KMS-11 (cell line): ENCODE measurements at regions not wholly inside any gene's neighbourhood (a gene's known extent, or its start where the extent isn't known, plus 50 kb on each side); places are given as distances from the start of the nearest gene placed in this dataset.

Experiments
- H2AFZ ChIP-seq: fragments of 200-600 bp; sonication (generic); 2 replicates; pipeline ENCODE4 v1.6.1; 2016; ENCODE audit warnings: antibody characterized with exemption, mixed run types, low read depth
- H3K27ac ChIP-seq: fragments of 200-600 bp; sonication (generic); 2 replicates; pipeline ENCODE4 v1.6.1; 2016; ENCODE audit warnings: mild to moderate bottlenecking, mixed run types
- H3K27me3 ChIP-seq: fragments of 200-600 bp; sonication (generic); 2 replicates; pipeline ENCODE4 v1.6.1; 2017; ENCODE audit warnings: mild to moderate bottlenecking, low read depth, mixed run types, moderate library complexity; ENCODE audit not compliant: insufficient read depth
- H3K36me3 ChIP-seq: fragments of 200-600 bp; sonication (generic); 2 replicates; pipeline ENCODE4 v1.6.1; 2017; ENCODE audit warnings: mild to moderate bottlenecking, mixed run types; ENCODE audit not compliant: insufficient read depth
- H3K4me1 ChIP-seq: fragments of 200-600 bp; sonication (generic); 2 replicates; pipeline ENCODE4 v1.6.1; 2016; ENCODE audit warnings: mild to moderate bottlenecking, low read depth, mixed run types; ENCODE audit not compliant: poor library complexity, severe bottlenecking
- H3K4me2 ChIP-seq: fragments of 200-600 bp; sonication (generic); 2 replicates; pipeline ENCODE4 v1.7.0; 2016; ENCODE audit warnings: mild to moderate bottlenecking, mixed run types
- H3K4me3 ChIP-seq: fragments of 200-600 bp; sonication (generic); IDR thresholded peaks from 2 replicates; pipeline ENCODE4 v1.6.1; 2017; ENCODE audit warnings: low read depth, low read length, mixed read lengths; ENCODE audit not compliant: insufficient read depth
- H3K79me2 ChIP-seq: fragments of 200-600 bp; sonication (generic); 2 replicates; pipeline ENCODE4 v1.6.1; 2016; ENCODE audit warnings: low read depth, mixed run types; ENCODE audit not compliant: insufficient read depth
- H3K9ac ChIP-seq: fragments of 200-600 bp; sonication (generic); 2 replicates; pipeline ENCODE4 v1.6.1; 2016; ENCODE audit warnings: mild to moderate bottlenecking, mixed run types
- H4K20me1 ChIP-seq: fragments of 200-600 bp; sonication (generic); 2 replicates; pipeline ENCODE4 v1.6.1; 2016; ENCODE audit warnings: mild to moderate bottlenecking, mixed run types; ENCODE audit not compliant: insufficient read depth
- TF ChIP-seq, protein P1 (sequence below): fragments of 200-600 bp; sonication (generic); conservative IDR thresholded peaks from 2 replicates; pipeline ENCODE4 v1.6.1; 2017; ENCODE audit warnings: low read depth, mild to moderate bottlenecking, antibody characterized with exemption, low read length, moderate library complexity, mixed read lengths

DNA sequence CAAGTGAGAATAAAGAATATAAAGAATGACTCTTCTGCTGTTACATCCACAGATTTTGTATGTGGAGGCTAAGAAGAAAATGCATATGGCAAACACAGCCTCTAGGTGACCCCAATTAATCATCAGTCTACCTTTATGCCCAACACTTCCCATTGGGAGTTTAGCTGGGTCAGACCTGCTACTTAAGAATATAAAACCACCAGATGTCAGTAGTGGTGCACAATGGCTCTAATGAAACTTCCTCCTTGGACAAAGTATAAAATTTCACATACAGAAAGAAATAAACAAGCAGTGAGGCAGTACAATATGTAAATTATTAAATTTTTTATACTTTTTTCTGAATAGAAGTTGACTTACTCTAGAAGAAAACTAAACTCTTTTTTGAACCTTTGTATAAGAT, 539.9 kb downstream of the BRINP1 start:
- H2AFZ ChIP-seq, result no peak overlapping the region
- no peak overlapping the region for H3K4me2 ChIP-seq
- no peak overlapping the region for H3K9ac ChIP-seq
- no peak overlapping the region for H3K4me3 ChIP-seq
- no peaks in the 10 kb centered on the region for H3K36me3 ChIP-seq
- TF ChIP-seq, protein P1, sequence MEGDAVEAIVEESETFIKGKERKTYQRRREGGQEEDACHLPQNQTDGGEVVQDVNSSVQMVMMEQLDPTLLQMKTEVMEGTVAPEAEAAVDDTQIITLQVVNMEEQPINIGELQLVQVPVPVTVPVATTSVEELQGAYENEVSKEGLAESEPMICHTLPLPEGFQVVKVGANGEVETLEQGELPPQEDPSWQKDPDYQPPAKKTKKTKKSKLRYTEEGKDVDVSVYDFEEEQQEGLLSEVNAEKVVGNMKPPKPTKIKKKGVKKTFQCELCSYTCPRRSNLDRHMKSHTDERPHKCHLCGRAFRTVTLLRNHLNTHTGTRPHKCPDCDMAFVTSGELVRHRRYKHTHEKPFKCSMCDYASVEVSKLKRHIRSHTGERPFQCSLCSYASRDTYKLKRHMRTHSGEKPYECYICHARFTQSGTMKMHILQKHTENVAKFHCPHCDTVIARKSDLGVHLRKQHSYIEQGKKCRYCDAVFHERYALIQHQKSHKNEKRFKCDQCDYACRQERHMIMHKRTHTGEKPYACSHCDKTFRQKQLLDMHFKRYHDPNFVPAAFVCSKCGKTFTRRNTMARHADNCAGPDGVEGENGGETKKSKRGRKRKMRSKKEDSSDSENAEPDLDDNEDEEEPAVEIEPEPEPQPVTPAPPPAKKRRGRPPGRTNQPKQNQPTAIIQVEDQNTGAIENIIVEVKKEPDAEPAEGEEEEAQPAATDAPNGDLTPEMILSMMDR, result no peak
- H3K27me3 ChIP-seq, result no peaks in the 10 kb centered on the region
- no peaks in the 10 kb centered on the region for H4K20me1 ChIP-seq
- H3K4me1 ChIP-seq, result no peaks in the 10 kb centered on the region
- no peaks in the 10 kb centered on the region for H3K79me2 ChIP-seq
- H3K27ac ChIP-seq, result no peak overlapping the region

DNA sequence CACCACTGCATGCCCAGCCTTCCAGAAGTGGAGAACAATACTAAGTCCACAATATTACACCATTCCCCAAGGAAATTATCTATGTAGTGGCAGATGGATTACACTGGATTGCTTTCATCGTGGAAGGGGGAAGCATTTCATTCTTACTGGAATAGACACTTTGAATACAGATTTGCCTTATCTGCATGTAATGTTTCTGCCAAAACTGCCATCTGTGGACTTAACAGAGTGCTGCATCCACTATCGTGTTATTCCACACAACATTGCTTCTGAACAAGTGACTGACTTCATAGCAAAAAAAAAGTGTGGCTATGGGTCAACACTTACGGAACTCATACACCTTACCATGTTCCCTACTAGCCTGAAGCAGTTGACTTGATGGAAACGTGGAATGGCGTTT, 536.9 kb downstream of the BRINP1 start:
- TF ChIP-seq, protein P1, result no peak
- no peak overlapping the region for H3K9ac ChIP-seq
- no peaks in the 10 kb centered on the region for H4K20me1 ChIP-seq
- H3K36me3 ChIP-seq, result no peaks in the 10 kb centered on the region
- no peaks in the 10 kb centered on the region for H3K27me3 ChIP-seq
- H3K4me2 ChIP-seq, result no peak overlapping the region
- no peak overlapping the region for H2AFZ ChIP-seq
- H3K4me1 ChIP-seq, result no peaks in the 10 kb centered on the region
- no peak overlapping the region for H3K4me3 ChIP-seq
- no peaks in the 10 kb centered on the region for H3K79me2 ChIP-seq
- H3K27ac ChIP-seq, result no peak overlapping the region

DNA sequence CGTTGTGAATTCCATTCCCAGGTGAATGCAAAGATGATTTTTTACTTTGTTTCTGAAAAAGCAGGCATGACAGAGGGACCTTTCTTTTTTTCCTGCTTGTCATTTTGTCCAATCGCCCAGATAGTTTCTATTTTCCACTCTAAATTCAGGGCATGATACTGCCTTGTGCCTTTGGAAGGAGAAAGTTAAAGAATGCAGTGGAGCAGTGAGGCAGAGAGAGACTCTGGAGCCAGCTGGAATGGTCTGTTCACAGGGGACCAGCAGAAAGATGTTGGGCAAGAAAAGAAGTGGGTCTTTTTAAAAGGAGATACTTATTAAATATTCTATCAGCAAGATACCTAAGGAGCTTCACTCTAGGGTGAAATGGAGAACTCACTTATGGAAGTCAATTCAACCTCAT, 532.3 kb downstream of the BRINP1 start:
- no peaks in the 10 kb centered on the region for H3K27me3 ChIP-seq
- TF ChIP-seq, protein P1, result no peak

DNA sequence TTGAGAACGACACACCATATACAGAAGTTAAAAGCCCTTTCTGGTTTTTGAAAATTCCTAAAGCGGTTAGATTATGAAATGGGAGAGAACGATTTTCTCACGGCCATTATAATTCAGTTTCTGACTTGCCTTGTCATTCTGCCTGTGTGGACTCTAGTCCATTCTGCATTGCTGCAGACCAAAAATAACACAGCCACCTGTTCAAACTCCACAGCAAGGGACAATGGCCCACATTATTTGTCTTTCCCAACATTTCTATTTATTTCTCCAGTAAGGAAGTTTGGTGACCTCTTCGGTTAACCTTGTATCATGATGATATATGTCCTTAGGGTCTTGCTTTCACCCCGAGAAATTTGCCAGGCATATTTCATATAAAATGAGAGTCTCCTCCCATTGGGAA, 497.7 kb downstream of the BRINP1 start:
- no peak overlapping the region for H3K4me3 ChIP-seq
- H3K27ac ChIP-seq, result no peak overlapping the region
- H3K79me2 ChIP-seq, result no peaks in the 10 kb centered on the region
- H3K36me3 ChIP-seq, result no peaks in the 10 kb centered on the region
- H3K27me3 ChIP-seq, result no peaks in the 10 kb centered on the region
- TF ChIP-seq, protein P1, result no peak
- H3K9ac ChIP-seq, result no peak overlapping the region
- H3K4me1 ChIP-seq, result no peaks in the 10 kb centered on the region
- H4K20me1 ChIP-seq, result no peaks in the 10 kb centered on the region
- H2AFZ ChIP-seq, result no peak overlapping the region
- no peak overlapping the region for H3K4me2 ChIP-seq

More for the DNA sequence above, 532.3 kb downstream of the BRINP1 start:
- Histone ChIP-seq H3K4me2 (no peak overlapping the region), H3K36me3 (no peaks in the 10 kb centered on the region), H3K79me2 (no peaks in the 10 kb centered on the region), H2AFZ (no peak overlapping the region), H3K27ac (no peak overlapping the region), H3K9ac (no peak overlapping the region), H4K20me1 (no peaks in the 10 kb centered on the region), H3K4me3 (no peak overlapping the region), H3K4me1 (no peaks in the 10 kb centered on the region)

DNA sequence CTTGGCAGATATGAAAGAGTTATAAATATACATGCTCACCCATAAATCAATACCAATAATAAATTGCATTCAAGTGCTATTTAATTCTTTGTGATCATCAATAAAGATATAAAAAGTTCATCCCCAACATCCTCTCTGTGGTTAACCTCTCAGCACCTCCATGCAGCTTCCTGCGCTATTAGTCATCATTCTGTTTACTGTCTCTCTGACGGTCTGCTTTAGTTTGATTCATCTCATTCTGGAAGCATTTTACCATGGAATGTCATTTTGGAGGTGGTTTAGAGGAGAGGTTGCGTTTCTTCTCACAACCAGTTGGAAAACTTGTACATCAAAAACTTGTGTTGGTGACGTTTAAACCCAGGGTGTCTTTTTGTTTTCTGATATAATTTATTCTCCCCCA, 486.6 kb downstream of the BRINP1 start:
- no peak overlapping the region for H3K4me3 ChIP-seq
- H3K4me1 ChIP-seq, result no peaks in the 10 kb centered on the region
- no peak overlapping the region for H3K27ac ChIP-seq
- H2AFZ ChIP-seq, result no peak overlapping the region
- TF ChIP-seq, protein P1, result no peak
- no peak overlapping the region for H3K9ac ChIP-seq
- no peaks in the 10 kb centered on the region for H3K27me3 ChIP-seq
- no peak overlapping the region for H3K4me2 ChIP-seq
- no peaks in the 10 kb centered on the region for H3K79me2 ChIP-seq
- H3K36me3 ChIP-seq, result no peaks in the 10 kb centered on the region
- no peaks in the 10 kb centered on the region for H4K20me1 ChIP-seq
